ENCODE measurements at regions not wholly inside any gene's neighbourhood (a gene's known extent, or its start where the extent isn't known, plus 50 kb on each side); places are given as distances from the start of the nearest gene placed in this dataset.

GRCh38 chr2:133927894-133928293, 326.0 kb upstream of the MGAT5 start:
- intact Hi-C loops (cut with DNase I), result no loop called here
- no peak for DNase-seq (ENCODE audit: extremely low spot score)
- TF ChIP-seq CTCF (IDR thresholded peaks at IDR 0.05), result no peak
- TF ChIP-seq POLR2AphosphoS5 (IDR thresholded peaks at IDR 0.05), result no peak
- no peak for TF ChIP-seq EP300 (IDR thresholded peaks at IDR 0.05)
- TF ChIP-seq POLR2A (IDR thresholded peaks at IDR 0.05; ENCODE audit: low read depth), result no peak
- no peaks in the 10 kb centered on the region for H3K9me3 ChIP-seq
- no peaks in the 10 kb centered on the region for H3K4me1 ChIP-seq
- H3K36me3 ChIP-seq, result no peaks in the 10 kb centered on the region
- WGBS, result 82% methylated on average over 2 of the region's 2 CpGs
- H3K4me3 ChIP-seq, result no peak overlapping the region
- H3K27ac ChIP-seq (replicated peaks in 1 of 4), result no peak overlapping the region
- no peaks in the 10 kb centered on the region for H3K27me3 ChIP-seq

GRCh38 chr2:133936096-133936495, 317.8 kb upstream of the MGAT5 start:
- Histone ChIP-seq H3K27ac (replicated peaks in 1 of 4) (no peak overlapping the region), H3K27me3 (no peaks in the 10 kb centered on the region), H3K4me3 (no peak overlapping the region), H3K4me1 (no peaks in the 10 kb centered on the region), H3K36me3 (no peaks in the 10 kb centered on the region), H3K9me3 (no peaks in the 10 kb centered on the region)
- TF ChIP-seq CTCF (IDR thresholded peaks at IDR 0.05), result no peak
- TF ChIP-seq POLR2A (IDR thresholded peaks at IDR 0.05; ENCODE audit: low read depth), result no peak
- TF ChIP-seq EP300 (IDR thresholded peaks at IDR 0.05), result no peak
- no peak for TF ChIP-seq POLR2AphosphoS5 (IDR thresholded peaks at IDR 0.05)
- DNase-seq (ENCODE audit: extremely low spot score), result peak; percentile 4
- 80% methylated on average over 8 of the region's 8 CpGs for WGBS
- intact Hi-C loops (cut with DNase I), result no loop called here

- Histone ChIP-seq H3K27me3 (no peaks in the 10 kb centered on the region), H3K9me3 (no peaks in the 10 kb centered on the region), H3K4me1 (no peaks in the 10 kb centered on the region), H3K4me3 (no peak overlapping the region), H3K27ac (replicated peaks in 1 of 4) (no peak overlapping the region), H3K36me3 (no peaks in the 10 kb centered on the region)
- intact Hi-C loops (cut with DNase I), result no loop called here
- WGBS, result 76% methylated on average over 4 of the region's 4 CpGs
- no peak for TF ChIP-seq POLR2AphosphoS5 (IDR thresholded peaks at IDR 0.05)
- no peak for TF ChIP-seq POLR2A (IDR thresholded peaks at IDR 0.05; ENCODE audit: low read depth)
- no peak for TF ChIP-seq EP300 (IDR thresholded peaks at IDR 0.05)
- TF ChIP-seq CTCF (IDR thresholded peaks at IDR 0.05), result no peak
- peak; percentile 68 for DNase-seq (ENCODE audit: extremely low spot score)
Measured at GRCh38 chr2:133936601-133937000, 317.3 kb upstream of the MGAT5 start.

GRCh38 chr2:133937669-133938068, 316.2 kb upstream of the MGAT5 start:
- H3K4me1 ChIP-seq, result no peaks in the 10 kb centered on the region
- no peaks in the 10 kb centered on the region for H3K9me3 ChIP-seq
- WGBS, result 65% methylated on average over 7 of the region's 7 CpGs
- peak; percentile 77 for DNase-seq (ENCODE audit: extremely low spot score)
- H3K36me3 ChIP-seq, result no peaks in the 10 kb centered on the region
- no peaks in the 10 kb centered on the region for H3K27me3 ChIP-seq
- H3K4me3 ChIP-seq, result no peak overlapping the region
- TF ChIP-seq POLR2A (IDR thresholded peaks at IDR 0.05; ENCODE audit: low read depth) (no peak), CTCF (IDR thresholded peaks at IDR 0.05) (no peak), POLR2AphosphoS5 (IDR thresholded peaks at IDR 0.05) (no peak), EP300 (IDR thresholded peaks at IDR 0.05) (no peak)
- intact Hi-C loops (cut with DNase I), result no loop called here
- no peak overlapping the region for H3K27ac ChIP-seq (replicated peaks in 1 of 4)

- peak; percentile 62 for DNase-seq (ENCODE audit: extremely low spot score)
- intact Hi-C loops (cut with DNase I), result no loop called here
- no peak overlapping the region for H3K27ac ChIP-seq (replicated peaks in 1 of 4)
Measured at GRCh38 chr2:133940134-133940533, 313.7 kb upstream of the MGAT5 start.

More at GRCh38 chr2:133940134-133940533, 313.7 kb upstream of the MGAT5 start:
- H3K9me3 ChIP-seq, result no peaks in the 10 kb centered on the region
- TF ChIP-seq EP300 (IDR thresholded peaks at IDR 0.05), result no peak
- no peak for TF ChIP-seq POLR2A (IDR thresholded peaks at IDR 0.05; ENCODE audit: low read depth)
- TF ChIP-seq POLR2AphosphoS5 (IDR thresholded peaks at IDR 0.05), result no peak
- TF ChIP-seq CTCF (IDR thresholded peaks at IDR 0.05), result no peak
- H3K4me1 ChIP-seq, result no peaks in the 10 kb centered on the region
- no peaks in the 10 kb centered on the region for H3K36me3 ChIP-seq
- H3K4me3 ChIP-seq, result no peak overlapping the region
- H3K27me3 ChIP-seq, result no peaks in the 10 kb centered on the region

Data from esophagus muscularis mucosa (tissue), 4 donors.